Suprapubic skin (tissue), 3 donors: ENCODE measurements at regions not wholly inside any gene's neighbourhood (a gene's known extent, or its start where the extent isn't known, plus 50 kb on each side); places are given as distances from the start of the nearest gene placed in this dataset.

Source experiments
- POLR2A ChIP-seq, 2 donors: fragments of 450-650 bp; IDR thresholded peaks; one replicate each; pipeline ENCODE4 v1.6.1; 2017; ENCODE audit warnings: antibody characterized with exemption in 2 of 2, mild to moderate bottlenecking in 2 of 2, moderate library complexity in 2 of 2
- TF ChIP-seq, protein P1 (sequence below), 2 donors: fragments of 200-600 bp in 1 of 2; fragments of 450-650 bp in 1 of 2; sonication (generic) in 1 of 2; IDR thresholded peaks; one replicate each; pipeline ENCODE4 v1.5.1; 2016 to 2019; ENCODE audit warnings: antibody characterized with exemption in 2 of 2, mild to moderate bottlenecking in 1 of 2, moderate library complexity in 1 of 2

DNA sequence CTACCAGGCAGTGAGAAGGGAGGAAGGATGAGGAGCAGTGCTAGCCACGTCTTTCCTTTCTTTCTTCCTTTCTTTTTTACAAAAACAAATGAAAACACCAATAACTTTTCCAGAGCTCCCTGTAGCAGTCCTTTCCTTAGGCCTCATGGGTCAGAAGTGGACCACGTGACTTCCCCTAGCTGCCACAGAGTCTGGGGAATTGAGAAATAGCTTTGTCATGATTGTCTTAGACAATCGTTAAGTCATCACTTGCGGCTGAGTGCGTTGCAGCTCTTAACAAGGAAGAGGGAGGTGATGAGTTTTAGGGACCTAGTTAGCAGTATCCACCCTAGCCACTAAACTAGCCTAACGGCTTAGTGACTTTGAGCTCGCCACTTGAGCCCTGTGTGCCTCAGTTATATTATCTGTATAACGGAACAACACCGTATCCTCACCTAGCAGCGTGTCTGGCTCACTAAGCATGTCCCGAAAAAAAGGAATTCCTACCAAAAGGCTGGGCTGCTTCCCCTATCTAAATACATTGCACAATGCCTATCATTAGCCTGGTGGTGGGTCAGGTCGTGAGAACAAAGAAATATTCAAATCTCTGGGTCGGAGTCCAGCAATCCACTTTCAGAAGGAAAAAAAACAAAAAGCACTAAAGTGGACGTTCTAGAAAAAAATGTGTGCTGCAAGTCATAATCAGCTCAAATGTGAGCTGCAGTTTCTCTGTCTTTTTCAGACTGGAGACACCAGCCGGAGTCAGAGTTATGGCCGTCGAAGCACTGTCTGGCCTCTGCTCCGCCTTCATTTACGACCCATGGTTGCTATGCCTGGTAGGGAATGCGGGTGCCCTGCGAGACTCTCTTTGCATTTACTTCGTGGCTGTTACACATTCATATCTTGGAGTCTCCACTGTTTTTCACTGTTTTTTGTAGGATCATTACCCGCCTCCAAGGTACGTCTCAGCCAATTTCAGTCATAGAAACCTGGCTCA, 338.5 kb upstream of the FOXK1 start:
- TF ChIP-seq POLR2A (IDR thresholded peaks at IDR 0.05): no peak
- TF ChIP-seq, protein P1, sequence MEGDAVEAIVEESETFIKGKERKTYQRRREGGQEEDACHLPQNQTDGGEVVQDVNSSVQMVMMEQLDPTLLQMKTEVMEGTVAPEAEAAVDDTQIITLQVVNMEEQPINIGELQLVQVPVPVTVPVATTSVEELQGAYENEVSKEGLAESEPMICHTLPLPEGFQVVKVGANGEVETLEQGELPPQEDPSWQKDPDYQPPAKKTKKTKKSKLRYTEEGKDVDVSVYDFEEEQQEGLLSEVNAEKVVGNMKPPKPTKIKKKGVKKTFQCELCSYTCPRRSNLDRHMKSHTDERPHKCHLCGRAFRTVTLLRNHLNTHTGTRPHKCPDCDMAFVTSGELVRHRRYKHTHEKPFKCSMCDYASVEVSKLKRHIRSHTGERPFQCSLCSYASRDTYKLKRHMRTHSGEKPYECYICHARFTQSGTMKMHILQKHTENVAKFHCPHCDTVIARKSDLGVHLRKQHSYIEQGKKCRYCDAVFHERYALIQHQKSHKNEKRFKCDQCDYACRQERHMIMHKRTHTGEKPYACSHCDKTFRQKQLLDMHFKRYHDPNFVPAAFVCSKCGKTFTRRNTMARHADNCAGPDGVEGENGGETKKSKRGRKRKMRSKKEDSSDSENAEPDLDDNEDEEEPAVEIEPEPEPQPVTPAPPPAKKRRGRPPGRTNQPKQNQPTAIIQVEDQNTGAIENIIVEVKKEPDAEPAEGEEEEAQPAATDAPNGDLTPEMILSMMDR (IDR thresholded peaks at IDR 0.05): no peak
